ENCODE measurements at regions not wholly inside any gene's neighbourhood (a gene's known extent, or its start where the extent isn't known, plus 50 kb on each side); places are given as distances from the start of the nearest gene placed in this dataset.

DNA sequence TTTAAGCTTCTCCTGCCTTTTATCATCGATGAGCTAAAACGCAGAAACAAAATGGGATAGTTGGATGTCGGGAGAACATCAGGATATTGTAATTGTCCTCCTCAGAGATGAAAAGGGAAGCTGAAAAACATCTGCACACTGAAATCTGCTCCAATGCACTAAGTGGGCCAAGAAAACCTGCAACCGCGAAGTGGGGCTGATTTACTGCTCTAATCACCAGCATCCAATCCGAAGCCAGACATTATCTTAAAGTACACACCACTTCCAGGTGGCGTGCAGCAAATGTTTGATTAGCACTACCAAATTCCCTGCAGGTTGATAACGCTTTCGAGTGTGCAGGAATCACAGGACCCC, 230.3 kb upstream of the SLC14A2 start:
- TF ChIP-seq EZH2 (IDR thresholded peaks at IDR 0.05; ENCODE audit: borderline replicate concordance, low read depth, low read length, severe bottlenecking) (no peak), POLR2A (IDR thresholded peaks at IDR 0.05; ENCODE audit: low read depth, low read length) (no peak), MAX (IDR thresholded peaks at IDR 0.05; ENCODE audit: insufficient read depth, insufficient read length) (no peak), POLR2AphosphoS5 (IDR thresholded peaks at IDR 0.05; ENCODE audit: insufficient read depth, low read depth, low read length) (no peak), FOS (IDR thresholded peaks at IDR 0.05; ENCODE audit: borderline replicate concordance, insufficient read depth, low read length) (no peak), MYC (IDR thresholded peaks at IDR 0.05; ENCODE audit: low read depth, low read length) (no peak)
- TF ChIP-seq, protein P1, sequence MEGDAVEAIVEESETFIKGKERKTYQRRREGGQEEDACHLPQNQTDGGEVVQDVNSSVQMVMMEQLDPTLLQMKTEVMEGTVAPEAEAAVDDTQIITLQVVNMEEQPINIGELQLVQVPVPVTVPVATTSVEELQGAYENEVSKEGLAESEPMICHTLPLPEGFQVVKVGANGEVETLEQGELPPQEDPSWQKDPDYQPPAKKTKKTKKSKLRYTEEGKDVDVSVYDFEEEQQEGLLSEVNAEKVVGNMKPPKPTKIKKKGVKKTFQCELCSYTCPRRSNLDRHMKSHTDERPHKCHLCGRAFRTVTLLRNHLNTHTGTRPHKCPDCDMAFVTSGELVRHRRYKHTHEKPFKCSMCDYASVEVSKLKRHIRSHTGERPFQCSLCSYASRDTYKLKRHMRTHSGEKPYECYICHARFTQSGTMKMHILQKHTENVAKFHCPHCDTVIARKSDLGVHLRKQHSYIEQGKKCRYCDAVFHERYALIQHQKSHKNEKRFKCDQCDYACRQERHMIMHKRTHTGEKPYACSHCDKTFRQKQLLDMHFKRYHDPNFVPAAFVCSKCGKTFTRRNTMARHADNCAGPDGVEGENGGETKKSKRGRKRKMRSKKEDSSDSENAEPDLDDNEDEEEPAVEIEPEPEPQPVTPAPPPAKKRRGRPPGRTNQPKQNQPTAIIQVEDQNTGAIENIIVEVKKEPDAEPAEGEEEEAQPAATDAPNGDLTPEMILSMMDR (IDR thresholded peaks at IDR 0.05; ENCODE audit: extremely low read depth in 1 of 2, insufficient read depth in 1 of 2, low read depth in 1 of 2, low read length in 2 of 2): no peak

Measured in endothelial cell of umbilical vein (primary cell).